ENCODE measurements at regions not wholly inside any gene's neighbourhood (a gene's known extent, or its start where the extent isn't known, plus 50 kb on each side); places are given as distances from the start of the nearest gene placed in this dataset.

DNA sequence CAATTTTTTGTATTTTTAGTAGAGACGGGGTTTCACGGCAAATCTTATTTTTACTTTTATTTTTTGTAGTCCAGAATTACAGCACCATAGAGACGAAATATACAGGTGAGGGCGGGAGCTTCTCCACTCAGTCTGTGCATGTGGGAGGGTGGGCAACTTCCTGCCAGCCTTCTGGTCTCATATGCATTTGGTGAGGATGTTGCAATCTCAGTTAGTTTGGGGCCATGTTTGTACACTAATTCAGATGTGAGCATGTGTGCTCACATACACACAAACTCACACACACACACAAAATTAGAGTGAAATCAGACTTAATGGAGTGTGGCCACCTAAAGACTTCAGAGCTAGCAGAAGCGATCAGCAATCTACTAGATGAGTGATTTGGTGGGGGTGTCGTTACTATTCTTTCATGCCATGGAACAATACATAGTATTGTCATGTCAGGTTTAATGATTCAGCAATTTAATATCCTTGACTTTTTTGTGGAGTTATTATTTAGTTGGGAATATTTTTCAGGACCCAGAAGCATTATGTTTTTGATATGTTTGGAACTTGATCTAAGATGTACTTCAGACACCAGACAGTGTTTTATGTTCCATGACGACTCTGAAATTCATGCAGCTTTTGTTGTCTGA is 78.0 kb upstream of the BMP2 start:
- H3K4me1 ChIP-seq (ENCODE audit: control insufficient read depth, insufficient read depth, low read length): no peaks in the 10 kb centered on the region
- no peak overlapping the region for H3K4me3 ChIP-seq (ENCODE audit: low read length)
- H3K36me3 ChIP-seq (ENCODE audit: control insufficient read depth, insufficient read depth, low read length): no peaks in the 10 kb centered on the region
- H3K27me3 ChIP-seq (ENCODE audit: control insufficient read depth, insufficient read depth, low read length): no peaks in the 10 kb centered on the region
- H3K9ac ChIP-seq (ENCODE audit: low read length): no peak overlapping the region
- no peak overlapping the region for H3K27ac ChIP-seq (ENCODE audit: low read depth, low read length)

DNA sequence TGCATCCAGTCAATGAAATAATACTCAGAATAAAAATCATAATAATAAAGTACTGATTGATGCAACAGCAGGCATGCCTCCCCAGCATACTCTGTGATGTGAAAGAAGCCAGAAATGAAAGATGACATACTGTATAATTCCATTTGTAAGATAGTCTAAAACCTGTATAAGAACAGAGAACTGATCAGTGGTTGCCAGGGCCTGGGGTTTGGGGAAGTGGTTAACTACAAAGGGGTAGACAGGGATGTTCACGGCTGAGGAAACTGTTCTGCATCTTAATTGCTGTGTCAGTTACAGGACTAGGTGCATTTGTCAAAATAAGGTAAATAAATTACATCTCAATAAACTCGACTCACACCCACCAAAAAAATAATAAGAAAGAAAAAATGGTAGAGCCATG is 81.3 kb upstream of the BMP2 start:
- Histone ChIP-seq H3K27me3 (ENCODE audit: control insufficient read depth, insufficient read depth, low read length) (no peaks in the 10 kb centered on the region), H3K27ac (ENCODE audit: low read depth, low read length) (no peak overlapping the region), H3K4me1 (ENCODE audit: control insufficient read depth, insufficient read depth, low read length) (no peaks in the 10 kb centered on the region), H3K4me3 (ENCODE audit: low read length) (no peak overlapping the region), H3K9ac (ENCODE audit: low read length) (no peak overlapping the region), H3K36me3 (ENCODE audit: control insufficient read depth, insufficient read depth, low read length) (no peaks in the 10 kb centered on the region)

DNA sequence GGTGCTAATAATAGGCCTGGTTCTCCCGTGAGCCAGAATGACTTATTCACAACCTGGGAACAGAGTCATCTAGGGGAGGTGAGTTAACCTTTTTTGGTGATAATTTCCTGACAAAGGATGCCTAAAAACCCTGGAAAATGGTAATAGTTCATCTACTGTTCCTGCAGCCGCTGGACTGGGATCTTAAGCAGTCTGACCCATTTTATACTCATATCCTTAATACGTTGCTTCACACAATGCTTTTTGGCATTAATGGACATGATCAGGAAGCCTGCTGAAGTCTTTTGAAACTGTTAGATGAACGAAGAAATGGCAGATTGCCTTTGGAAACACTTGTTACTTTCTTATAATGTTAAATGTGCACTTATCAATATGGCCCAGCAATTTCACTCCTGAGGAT is 81.9 kb upstream of the BMP2 start:
- Histone ChIP-seq H3K9ac (ENCODE audit: low read length) (no peak overlapping the region), H3K4me1 (ENCODE audit: control insufficient read depth, insufficient read depth, low read length) (no peaks in the 10 kb centered on the region), H3K27me3 (ENCODE audit: control insufficient read depth, insufficient read depth, low read length) (no peaks in the 10 kb centered on the region), H3K4me3 (ENCODE audit: low read length) (no peak overlapping the region), H3K27ac (ENCODE audit: low read depth, low read length) (no peak overlapping the region), H3K36me3 (ENCODE audit: control insufficient read depth, insufficient read depth, low read length) (no peaks in the 10 kb centered on the region)

DNA sequence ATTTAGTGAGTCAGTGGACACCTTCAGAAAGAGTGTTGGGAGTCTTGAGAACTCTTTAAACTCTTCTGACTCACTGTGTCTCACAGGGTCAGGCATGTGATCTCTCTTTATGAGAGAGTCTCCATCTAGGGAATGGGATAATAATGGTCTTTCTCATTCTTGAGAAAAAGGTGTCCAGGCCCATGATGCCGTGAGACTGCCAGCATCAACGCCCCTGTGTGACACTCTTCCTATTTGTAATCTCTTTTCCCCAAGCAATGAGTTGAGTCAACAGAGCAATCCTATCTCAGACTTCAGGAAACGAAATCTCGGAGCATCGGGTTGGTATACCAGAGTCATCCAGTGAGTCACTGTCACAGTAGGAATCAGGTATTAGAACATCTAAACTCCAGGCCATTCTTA is 82.3 kb upstream of the BMP2 start:
- no peaks in the 10 kb centered on the region for H3K36me3 ChIP-seq (ENCODE audit: control insufficient read depth, insufficient read depth, low read length)
- H3K4me3 ChIP-seq (ENCODE audit: low read length): no peak overlapping the region
- H3K27me3 ChIP-seq (ENCODE audit: control insufficient read depth, insufficient read depth, low read length): no peaks in the 10 kb centered on the region
- H3K4me1 ChIP-seq (ENCODE audit: control insufficient read depth, insufficient read depth, low read length): no peaks in the 10 kb centered on the region
- no peak overlapping the region for H3K27ac ChIP-seq (ENCODE audit: low read depth, low read length)
- H3K9ac ChIP-seq (ENCODE audit: low read length): no peak overlapping the region

DNA sequence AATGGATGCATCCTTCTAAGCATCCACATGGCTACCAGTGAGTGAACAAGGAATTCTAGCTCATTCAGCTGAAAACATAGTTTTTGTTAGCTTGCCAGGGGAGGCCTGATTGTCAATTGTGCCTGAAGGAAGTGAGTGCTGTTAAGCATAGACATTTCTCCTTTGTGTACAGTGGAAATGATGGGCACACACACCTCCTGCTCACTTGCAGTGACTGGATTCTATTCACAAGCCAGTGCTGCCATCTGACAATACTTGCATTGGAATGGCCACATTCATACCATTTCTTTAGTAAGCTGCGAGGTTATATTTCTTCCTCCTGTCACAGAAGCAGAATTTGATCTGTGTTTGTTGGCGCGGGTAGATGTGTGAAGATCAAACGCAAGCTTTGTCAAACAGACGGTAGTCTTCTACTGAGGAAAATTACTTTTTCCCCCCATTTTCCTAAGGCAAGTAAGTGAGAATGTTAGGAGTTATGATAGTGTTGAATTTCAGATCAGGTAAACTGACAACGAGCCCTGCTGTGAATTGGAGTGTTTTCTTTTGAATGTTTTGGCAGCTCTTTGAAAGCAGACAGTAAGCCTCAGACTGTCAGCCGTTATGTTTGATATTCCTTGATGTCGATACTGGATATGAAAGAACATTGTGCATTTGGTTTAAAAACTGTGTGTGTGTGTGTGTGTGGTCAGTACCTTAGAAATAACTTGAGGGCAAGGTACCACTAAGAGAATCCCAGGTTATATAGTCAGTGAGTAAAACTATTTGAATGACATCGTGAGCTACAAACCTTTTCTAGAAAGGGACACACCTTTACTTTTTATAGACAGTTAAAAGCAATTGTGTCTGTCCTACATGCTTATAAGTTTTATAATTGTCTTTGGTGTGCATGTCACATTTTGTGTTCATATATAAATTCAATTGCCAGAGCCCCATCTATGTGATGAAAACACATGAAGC is 84.2 kb upstream of the BMP2 start:
- Histone ChIP-seq H3K4me3 (ENCODE audit: low read length) (no peak overlapping the region), H3K9ac (ENCODE audit: low read length) (no peak overlapping the region), H3K36me3 (ENCODE audit: control insufficient read depth, insufficient read depth, low read length) (no peaks in the 10 kb centered on the region), H3K4me1 (ENCODE audit: control insufficient read depth, insufficient read depth, low read length) (no peaks in the 10 kb centered on the region), H3K27ac (ENCODE audit: low read depth, low read length) (no peak overlapping the region), H3K27me3 (ENCODE audit: control insufficient read depth, insufficient read depth, low read length) (no peaks in the 10 kb centered on the region)

DNA sequence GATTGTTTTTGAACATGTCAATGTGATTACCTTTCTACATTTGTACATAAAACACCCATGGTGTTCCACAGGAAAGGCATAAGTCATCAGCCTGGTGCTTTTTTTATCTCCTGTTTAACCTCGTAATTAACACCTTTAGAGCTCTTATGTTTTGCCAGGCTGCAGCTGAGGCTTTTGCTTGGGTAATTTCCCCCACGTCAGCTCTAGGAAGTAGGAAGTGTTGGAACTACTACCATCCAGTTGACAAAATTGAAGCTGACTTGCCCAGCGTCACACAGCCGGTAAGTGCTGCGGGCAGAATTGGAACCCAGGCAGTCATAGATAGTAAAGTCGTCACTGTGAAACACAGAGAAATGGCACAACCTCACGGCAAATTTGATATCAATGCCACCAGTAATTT is 86.6 kb upstream of the BMP2 start:
- no peaks in the 10 kb centered on the region for H3K27me3 ChIP-seq (ENCODE audit: control insufficient read depth, insufficient read depth, low read length)
- H3K27ac ChIP-seq (ENCODE audit: low read depth, low read length): no peak overlapping the region
- no peaks in the 10 kb centered on the region for H3K4me1 ChIP-seq (ENCODE audit: control insufficient read depth, insufficient read depth, low read length)
- H3K36me3 ChIP-seq (ENCODE audit: control insufficient read depth, insufficient read depth, low read length): no peaks in the 10 kb centered on the region
- no peak overlapping the region for H3K9ac ChIP-seq (ENCODE audit: low read length)
- no peak overlapping the region for H3K4me3 ChIP-seq (ENCODE audit: low read length)

DNA sequence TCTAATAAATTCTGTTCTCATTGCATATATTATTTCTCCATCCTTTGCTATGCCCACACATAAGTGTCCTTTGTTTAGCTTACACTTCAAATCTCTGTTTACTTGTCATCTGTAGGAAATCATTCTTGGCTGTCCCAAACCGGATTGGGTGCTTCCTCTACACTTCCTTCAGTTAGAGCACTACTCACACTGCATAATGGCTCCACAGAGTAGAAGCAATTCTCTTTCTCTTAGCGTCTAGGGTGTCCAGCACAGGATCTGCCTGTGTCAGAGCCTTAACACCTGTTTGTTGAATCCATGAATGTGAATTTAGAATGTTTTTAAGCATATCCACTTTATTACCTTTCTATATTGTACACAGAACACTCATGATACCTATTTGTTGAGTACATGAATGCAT is 87.0 kb upstream of the BMP2 start:
- Histone ChIP-seq H3K9ac (ENCODE audit: low read length) (no peak overlapping the region), H3K27me3 (ENCODE audit: control insufficient read depth, insufficient read depth, low read length) (no peaks in the 10 kb centered on the region), H3K4me1 (ENCODE audit: control insufficient read depth, insufficient read depth, low read length) (no peaks in the 10 kb centered on the region), H3K27ac (ENCODE audit: low read depth, low read length) (no peak overlapping the region), H3K36me3 (ENCODE audit: control insufficient read depth, insufficient read depth, low read length) (no peaks in the 10 kb centered on the region), H3K4me3 (ENCODE audit: low read length) (no peak overlapping the region)

DNA sequence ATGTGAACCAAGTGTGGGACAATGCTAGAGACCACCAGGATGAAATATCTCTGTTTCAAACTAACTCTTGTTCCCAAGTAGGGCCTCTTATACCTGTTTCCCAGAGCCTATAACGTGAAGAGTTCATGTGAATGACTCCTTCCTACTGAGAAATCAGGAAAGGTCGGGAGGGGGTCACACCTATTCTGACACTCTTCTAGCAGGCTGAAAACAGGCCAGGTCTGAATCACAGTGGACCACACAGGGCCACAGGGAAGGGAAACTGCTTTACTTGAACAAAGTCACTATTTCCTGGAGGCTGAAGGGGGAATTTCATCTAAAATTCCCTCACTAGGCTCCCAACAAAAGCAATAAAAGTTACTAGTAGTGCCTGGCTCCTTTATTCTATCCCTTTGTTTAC is 88.4 kb upstream of the BMP2 start:
- Histone ChIP-seq H3K36me3 (ENCODE audit: control insufficient read depth, insufficient read depth, low read length) (no peaks in the 10 kb centered on the region), H3K27ac (ENCODE audit: low read depth, low read length) (no peak overlapping the region), H3K9ac (ENCODE audit: low read length) (peak overlapping the region; percentile 12), H3K4me1 (ENCODE audit: control insufficient read depth, insufficient read depth, low read length) (no peaks in the 10 kb centered on the region), H3K27me3 (ENCODE audit: control insufficient read depth, insufficient read depth, low read length) (no peaks in the 10 kb centered on the region), H3K4me3 (ENCODE audit: low read length) (no peak overlapping the region)

DNA sequence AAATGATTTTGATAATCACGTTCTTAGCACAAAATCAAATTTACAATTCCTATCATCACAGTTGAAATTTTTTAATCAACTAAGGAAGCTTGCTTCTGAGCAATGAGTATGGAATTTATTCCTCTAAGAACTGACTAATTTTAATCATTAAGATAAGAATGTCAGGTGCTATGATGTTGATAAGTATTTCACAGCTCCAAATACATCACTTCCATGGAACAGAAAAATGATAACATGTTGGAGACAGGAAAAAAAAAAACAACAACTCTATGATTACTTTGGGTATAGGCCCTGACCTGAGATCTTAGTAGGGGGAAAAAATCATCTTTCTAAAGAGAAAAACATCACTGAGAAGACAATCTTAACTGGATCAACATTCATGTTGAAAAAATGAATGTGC is 89.4 kb upstream of the BMP2 start:
- no peak overlapping the region for H3K27ac ChIP-seq (ENCODE audit: low read depth, low read length)
- no peaks in the 10 kb centered on the region for H3K27me3 ChIP-seq (ENCODE audit: control insufficient read depth, insufficient read depth, low read length)
- H3K4me1 ChIP-seq (ENCODE audit: control insufficient read depth, insufficient read depth, low read length): no peaks in the 10 kb centered on the region
- no peaks in the 10 kb centered on the region for H3K36me3 ChIP-seq (ENCODE audit: control insufficient read depth, insufficient read depth, low read length)
- no peak overlapping the region for H3K4me3 ChIP-seq (ENCODE audit: low read length)
- H3K9ac ChIP-seq (ENCODE audit: low read length): no peak overlapping the region

DNA sequence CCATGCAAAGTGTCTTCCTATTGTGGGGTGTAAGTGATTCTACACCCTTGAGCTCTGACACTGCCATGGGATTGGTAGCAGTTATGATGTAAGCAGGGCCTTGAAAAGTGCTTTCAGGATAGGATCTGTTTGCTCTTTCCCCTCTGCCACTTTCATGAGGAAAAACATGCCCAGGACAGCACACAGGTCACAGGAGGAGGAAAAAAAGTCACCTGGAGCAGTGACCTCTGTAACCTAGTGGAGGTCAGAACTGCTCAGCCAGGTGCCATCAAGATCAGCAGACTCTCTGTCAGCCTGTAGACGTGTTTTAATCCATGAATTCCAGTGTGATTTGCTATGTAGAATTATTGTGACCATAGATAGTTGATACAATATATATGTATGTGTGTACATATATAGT is 92.7 kb upstream of the BMP2 start:
- Histone ChIP-seq H3K4me1 (ENCODE audit: control insufficient read depth, insufficient read depth, low read length) (no peaks in the 10 kb centered on the region), H3K9ac (ENCODE audit: low read length) (no peak overlapping the region), H3K27ac (ENCODE audit: low read depth, low read length) (no peak overlapping the region), H3K4me3 (ENCODE audit: low read length) (no peak overlapping the region), H3K36me3 (ENCODE audit: control insufficient read depth, insufficient read depth, low read length) (no peaks in the 10 kb centered on the region), H3K27me3 (ENCODE audit: control insufficient read depth, insufficient read depth, low read length) (no peaks in the 10 kb centered on the region)

DNA sequence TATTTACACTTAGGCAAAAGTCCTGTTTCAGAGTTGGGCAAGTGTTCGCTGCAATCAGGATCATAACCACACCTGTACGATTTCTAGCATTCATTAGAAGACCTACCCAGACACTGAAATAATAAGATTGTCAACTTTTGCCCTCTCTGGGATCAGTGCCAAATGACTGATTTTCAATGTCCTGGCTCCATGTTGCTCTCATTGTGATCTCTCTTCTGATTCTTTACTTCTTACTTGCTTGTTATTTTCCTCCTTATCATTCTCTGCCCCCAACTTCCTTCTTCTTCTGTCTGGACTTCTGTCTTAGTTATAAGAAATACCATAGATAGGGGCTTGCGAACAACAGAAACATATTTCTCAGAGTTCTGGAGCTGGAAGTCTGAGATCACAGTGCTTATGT is 94.4 kb upstream of the BMP2 start:
- H3K9ac ChIP-seq (ENCODE audit: low read length): no peak overlapping the region
- H3K4me1 ChIP-seq (ENCODE audit: control insufficient read depth, insufficient read depth, low read length): no peaks in the 10 kb centered on the region
- no peaks in the 10 kb centered on the region for H3K36me3 ChIP-seq (ENCODE audit: control insufficient read depth, insufficient read depth, low read length)
- no peaks in the 10 kb centered on the region for H3K27me3 ChIP-seq (ENCODE audit: control insufficient read depth, insufficient read depth, low read length)
- H3K4me3 ChIP-seq (ENCODE audit: low read length): no peak overlapping the region
- H3K27ac ChIP-seq (ENCODE audit: low read depth, low read length): no peak overlapping the region

DNA sequence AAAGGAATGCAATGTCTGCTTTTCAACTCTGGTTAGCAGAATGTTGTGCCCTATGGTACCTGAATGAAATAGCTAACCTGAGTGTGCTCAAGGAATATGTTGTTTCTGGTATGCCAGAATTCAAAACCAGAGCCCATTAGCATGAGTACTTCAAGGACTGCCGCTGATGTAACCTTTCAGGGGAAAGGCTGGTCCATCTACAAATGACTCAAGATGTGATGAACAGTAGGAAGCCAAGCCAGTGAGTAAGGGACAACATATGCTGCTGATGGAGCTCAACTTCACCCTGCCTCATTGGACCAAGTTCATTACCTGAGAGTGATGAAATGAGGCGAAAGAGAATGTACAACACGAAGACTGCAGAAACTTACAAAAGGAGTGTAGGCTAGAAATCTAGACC is 95.7 kb upstream of the BMP2 start:
- Histone ChIP-seq H3K36me3 (ENCODE audit: control insufficient read depth, insufficient read depth, low read length) (no peaks in the 10 kb centered on the region), H3K9ac (ENCODE audit: low read length) (no peak overlapping the region), H3K4me3 (ENCODE audit: low read length) (no peak overlapping the region), H3K4me1 (ENCODE audit: control insufficient read depth, insufficient read depth, low read length) (no peaks in the 10 kb centered on the region), H3K27me3 (ENCODE audit: control insufficient read depth, insufficient read depth, low read length) (no peaks in the 10 kb centered on the region), H3K27ac (ENCODE audit: low read depth, low read length) (no peak overlapping the region)

DNA sequence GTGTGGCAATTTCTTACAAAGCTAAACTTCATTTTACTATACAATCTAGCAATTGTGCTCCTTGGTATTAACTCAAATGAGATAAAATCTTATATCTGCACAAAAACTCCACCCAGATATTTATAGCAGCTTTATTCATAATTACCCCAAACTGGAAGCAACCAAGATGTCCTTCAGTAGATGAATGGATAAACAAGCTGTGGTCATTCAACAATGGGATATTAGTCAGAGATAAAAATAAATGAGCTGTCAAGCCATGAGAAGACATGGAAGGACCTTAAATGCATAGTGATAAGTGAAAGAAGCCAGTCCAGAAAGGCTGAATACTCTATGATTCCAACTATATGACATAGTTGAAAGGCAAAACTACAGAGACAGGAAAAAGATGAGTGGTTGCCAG is 98.9 kb upstream of the BMP2 start:
- H3K9ac ChIP-seq (ENCODE audit: low read length): no peak overlapping the region
- no peak overlapping the region for H3K4me3 ChIP-seq (ENCODE audit: low read length)
- no peaks in the 10 kb centered on the region for H3K4me1 ChIP-seq (ENCODE audit: control insufficient read depth, insufficient read depth, low read length)
- H3K36me3 ChIP-seq (ENCODE audit: control insufficient read depth, insufficient read depth, low read length): no peaks in the 10 kb centered on the region
- no peak overlapping the region for H3K27ac ChIP-seq (ENCODE audit: low read depth, low read length)
- no peaks in the 10 kb centered on the region for H3K27me3 ChIP-seq (ENCODE audit: control insufficient read depth, insufficient read depth, low read length)

Data from rectal smooth muscle tissue (tissue), 1 donor.